ENCODE measurements at regions not wholly inside any gene's neighbourhood (a gene's known extent, or its start where the extent isn't known, plus 50 kb on each side); places are given as distances from the start of the nearest gene placed in this dataset.
"Not testable (repeated sequence)": the region's sequence is repeated elsewhere in the genome, so short reads cannot be mapped to it uniquely, and the experiment has no call there.

DNA sequence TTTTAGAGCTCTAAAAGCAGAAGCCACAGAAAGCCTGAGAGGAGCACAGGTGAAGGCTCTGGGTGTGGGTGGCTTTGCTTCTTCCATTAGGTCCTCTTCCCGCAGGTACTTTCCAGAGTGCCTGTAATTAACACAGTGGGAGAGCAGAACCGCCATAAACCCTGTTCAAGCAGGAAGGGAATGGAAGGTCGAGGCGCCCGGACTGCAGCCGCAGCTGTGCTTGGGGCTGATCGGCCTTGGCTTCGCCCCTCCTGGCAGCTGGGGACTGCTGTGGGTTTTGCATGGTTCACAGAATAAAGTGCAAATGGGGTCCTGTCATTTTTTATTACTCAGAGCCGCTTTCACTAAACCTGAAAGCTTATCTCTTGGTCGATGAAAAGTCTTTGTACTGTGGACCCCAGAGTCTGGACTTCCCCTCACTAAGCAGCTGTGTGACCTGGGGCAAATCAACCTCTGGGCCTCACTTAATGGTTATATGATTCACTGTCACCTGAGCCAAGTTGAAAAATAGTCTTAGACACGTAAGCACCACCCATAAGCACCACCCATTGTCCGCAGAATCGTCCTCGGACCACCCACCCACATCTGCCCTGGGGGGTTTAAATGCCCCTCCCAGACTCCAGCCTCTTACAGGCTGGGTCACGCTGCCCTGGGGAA, 100.9 kb downstream of the XRCC2 start:
- Histone ChIP-seq H2AFZ (ENCODE audit: low read length) (no peak overlapping the region), H3K4me1 (ENCODE audit: low read length) (no peaks in the 10 kb centered on the region), H3K4me2 (ENCODE audit: low read depth, low read length, poor library complexity, severe bottlenecking) (no peak overlapping the region), H4K20me1 (ENCODE audit: insufficient read depth, low read depth, low read length) (no peaks in the 10 kb centered on the region), H3K27ac (ENCODE audit: low read length) (no peak overlapping the region), H3K4me3 (ENCODE audit: low read length) (no peak overlapping the region), H3K36me3 (ENCODE audit: insufficient read depth, low read length) (no peaks in the 10 kb centered on the region), H3K79me2 (ENCODE audit: low read length) (no peaks in the 10 kb centered on the region), H3K9me2 (replicated peaks; ENCODE audit: insufficient read depth, low read length) (no peaks in the 10 kb centered on the region), H3K9ac (ENCODE audit: low read length) (no peak overlapping the region), H3K27me3 (ENCODE audit: low read length) (no peaks in the 10 kb centered on the region), H3K9me3 (ENCODE audit: low read length) (no peaks in the 10 kb centered on the region)
- no peak for DNase-seq

GRCh38 chr7:152573186-152573585, 102.8 kb downstream of the XRCC2 start:
- H3K4me2 ChIP-seq (ENCODE audit: low read depth, low read length, poor library complexity, severe bottlenecking); H3K4me1 ChIP-seq (ENCODE audit: low read length); H3K27me3 ChIP-seq (ENCODE audit: low read length); H3K36me3 ChIP-seq (ENCODE audit: insufficient read depth, low read length); H3K9me2 ChIP-seq (replicated peaks; ENCODE audit: insufficient read depth, low read length); H2AFZ ChIP-seq (ENCODE audit: low read length); H3K9ac ChIP-seq (ENCODE audit: low read length); H3K79me2 ChIP-seq (ENCODE audit: low read length); H3K4me3 ChIP-seq (ENCODE audit: low read length); H3K27ac ChIP-seq (ENCODE audit: low read length); H3K9me3 ChIP-seq (ENCODE audit: low read length); DNase-seq; H4K20me1 ChIP-seq (ENCODE audit: insufficient read depth, low read depth, low read length): not testable (repeated sequence)

DNA sequence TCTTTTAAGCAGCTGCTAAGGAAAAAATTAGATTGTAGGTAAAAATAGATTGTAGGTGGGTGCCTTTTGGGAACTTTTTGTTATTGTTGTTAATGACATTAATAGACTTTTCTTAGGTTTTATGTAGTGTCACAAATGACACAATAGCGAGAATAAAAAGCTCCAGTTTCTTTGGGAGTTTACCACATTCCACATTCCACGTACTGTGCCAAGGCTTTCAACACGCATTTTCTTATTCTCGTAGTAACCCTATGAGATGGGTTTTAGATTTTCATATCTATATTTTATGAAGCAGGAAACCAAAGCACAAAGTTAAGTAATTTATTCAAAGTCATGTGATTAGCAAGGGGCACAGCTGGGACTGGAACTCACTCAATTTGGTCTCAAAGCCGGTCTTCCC, 103.8 kb downstream of the XRCC2 start:
- no peaks in the 10 kb centered on the region for H3K79me2 ChIP-seq (ENCODE audit: low read length)
- H3K27me3 ChIP-seq (ENCODE audit: low read length) = no peaks in the 10 kb centered on the region
- H3K36me3 ChIP-seq (ENCODE audit: insufficient read depth, low read length) = no peaks in the 10 kb centered on the region
- no peak overlapping the region for H2AFZ ChIP-seq (ENCODE audit: low read length)
- H3K4me1 ChIP-seq (ENCODE audit: low read length) = no peaks in the 10 kb centered on the region
- H3K4me2 ChIP-seq (ENCODE audit: low read depth, low read length, poor library complexity, severe bottlenecking) = no peak overlapping the region
- H3K9ac ChIP-seq (ENCODE audit: low read length) = no peak overlapping the region
- H3K27ac ChIP-seq (ENCODE audit: low read length) = no peak overlapping the region
- no peak overlapping the region for H3K4me3 ChIP-seq (ENCODE audit: low read length)
- no peaks in the 10 kb centered on the region for H3K9me3 ChIP-seq (ENCODE audit: low read length)
- H4K20me1 ChIP-seq (ENCODE audit: insufficient read depth, low read depth, low read length) = no peaks in the 10 kb centered on the region
- DNase-seq = no peak
- H3K9me2 ChIP-seq (replicated peaks; ENCODE audit: insufficient read depth, low read length) = no peaks in the 10 kb centered on the region

DNA sequence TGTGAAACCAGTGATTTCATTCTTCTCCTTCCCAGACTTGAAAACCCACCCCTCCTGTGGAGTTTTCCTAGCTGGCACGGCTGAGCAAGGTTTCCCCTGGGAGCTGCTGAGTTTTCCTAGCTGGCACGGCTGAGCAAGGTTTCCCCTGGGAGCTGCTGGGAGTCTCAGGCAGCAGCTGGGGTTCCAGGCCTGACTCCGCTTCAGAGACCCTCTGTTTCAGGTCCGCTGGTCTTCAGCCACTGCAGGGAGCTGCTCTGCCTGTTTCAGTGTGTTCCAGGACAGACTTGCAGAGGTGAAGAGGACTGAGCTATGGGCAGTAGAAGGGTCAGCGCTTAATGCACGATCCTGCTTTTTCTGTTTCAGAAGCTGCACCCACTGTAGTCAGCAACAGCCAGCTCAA, 104.9 kb downstream of the XRCC2 start:
- no peaks in the 10 kb centered on the region for H3K79me2 ChIP-seq (ENCODE audit: low read length)
- no peak overlapping the region for H3K27ac ChIP-seq (ENCODE audit: low read length)
- no peak for DNase-seq
- no peak overlapping the region for H2AFZ ChIP-seq (ENCODE audit: low read length)
- no peak overlapping the region for H3K4me3 ChIP-seq (ENCODE audit: low read length)
- no peaks in the 10 kb centered on the region for H3K9me3 ChIP-seq (ENCODE audit: low read length)
- no peak overlapping the region for H3K9ac ChIP-seq (ENCODE audit: low read length)
- no peaks in the 10 kb centered on the region for H3K4me1 ChIP-seq (ENCODE audit: low read length)
- H3K4me2 ChIP-seq (ENCODE audit: low read depth, low read length, poor library complexity, severe bottlenecking) = no peak overlapping the region
- H3K27me3 ChIP-seq (ENCODE audit: low read length) = no peaks in the 10 kb centered on the region
- no peaks in the 10 kb centered on the region for H4K20me1 ChIP-seq (ENCODE audit: insufficient read depth, low read depth, low read length)
- no peaks in the 10 kb centered on the region for H3K9me2 ChIP-seq (replicated peaks; ENCODE audit: insufficient read depth, low read length)
- H3K36me3 ChIP-seq (ENCODE audit: insufficient read depth, low read length) = no peaks in the 10 kb centered on the region

- Histone ChIP-seq H3K4me2 (ENCODE audit: low read depth, low read length, poor library complexity, severe bottlenecking) (no peak overlapping the region), H4K20me1 (ENCODE audit: insufficient read depth, low read depth, low read length) (no peaks in the 10 kb centered on the region), H3K9me3 (ENCODE audit: low read length) (no peaks in the 10 kb centered on the region), H3K4me1 (ENCODE audit: low read length) (no peaks in the 10 kb centered on the region), H3K27ac (ENCODE audit: low read length) (no peak overlapping the region), H3K9ac (ENCODE audit: low read length) (no peak overlapping the region), H3K4me3 (ENCODE audit: low read length) (no peak overlapping the region), H2AFZ (ENCODE audit: low read length) (no peak overlapping the region), H3K9me2 (replicated peaks; ENCODE audit: insufficient read depth, low read length) (no peaks in the 10 kb centered on the region), H3K79me2 (ENCODE audit: low read length) (no peaks in the 10 kb centered on the region), H3K36me3 (ENCODE audit: insufficient read depth, low read length) (no peaks in the 10 kb centered on the region), H3K27me3 (ENCODE audit: low read length) (no peaks in the 10 kb centered on the region)
- no peak for DNase-seq
Observed at GRCh38 chr7:152568972-152569371, 107.0 kb downstream of the XRCC2 start.

DNA sequence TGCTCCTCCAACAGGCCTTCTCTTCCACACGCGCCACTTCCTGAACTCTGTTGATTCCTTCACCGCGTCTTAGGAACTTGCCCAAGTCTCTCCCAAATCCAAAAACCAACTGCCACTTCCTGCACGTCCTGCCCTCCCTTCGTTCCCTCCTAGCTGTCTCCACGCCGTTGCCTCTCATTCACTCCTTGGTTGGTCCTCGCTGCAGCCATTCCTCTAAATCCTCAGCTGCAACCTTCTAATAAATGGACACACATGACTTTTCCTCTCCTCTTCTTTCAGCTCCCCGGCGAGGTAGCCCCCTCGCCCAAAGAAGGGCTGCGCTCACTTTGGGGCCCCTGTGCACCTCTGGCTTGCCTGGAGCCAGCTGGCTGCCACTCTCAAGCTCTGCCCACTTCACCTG, 110.2 kb downstream of the XRCC2 start:
- H3K4me1 ChIP-seq (ENCODE audit: low read length) = no peaks in the 10 kb centered on the region

DNA sequence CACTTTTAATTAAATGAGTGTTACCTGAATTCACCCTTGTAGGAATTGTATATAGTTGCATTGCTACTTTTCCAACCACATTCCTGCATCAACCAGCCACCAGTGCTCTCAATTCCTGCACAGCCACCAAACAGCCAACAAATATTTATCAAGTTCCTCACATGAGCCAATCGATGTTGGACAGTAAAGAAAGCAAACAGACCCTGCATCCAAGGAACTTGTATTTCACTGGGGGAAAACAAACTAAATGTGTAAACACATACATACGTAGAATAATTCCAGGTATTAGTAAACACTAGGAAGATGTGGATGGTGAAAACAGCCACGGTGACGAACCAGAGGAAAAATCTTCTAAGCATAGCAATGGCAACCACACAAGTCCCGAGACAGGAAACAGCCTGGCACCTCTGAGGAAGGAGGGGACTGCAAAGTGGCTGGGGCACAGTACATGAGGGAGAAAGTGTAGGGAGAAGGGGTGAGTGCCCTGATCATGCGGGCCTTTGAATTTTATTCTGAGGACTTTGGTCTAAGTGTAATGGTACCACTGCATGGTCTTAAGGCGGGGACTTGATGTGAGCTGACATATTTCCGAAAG, 111.2 kb downstream of the XRCC2 start:
- Histone ChIP-seq H3K4me2 (ENCODE audit: low read depth, low read length, poor library complexity, severe bottlenecking) (no peak overlapping the region), H3K36me3 (ENCODE audit: insufficient read depth, low read length) (no peaks in the 10 kb centered on the region), H3K4me1 (ENCODE audit: low read length) (no peaks in the 10 kb centered on the region), H3K79me2 (ENCODE audit: low read length) (no peaks in the 10 kb centered on the region), H3K27ac (ENCODE audit: low read length) (no peak overlapping the region), H3K9me3 (ENCODE audit: low read length) (no peaks in the 10 kb centered on the region), H3K27me3 (ENCODE audit: low read length) (no peaks in the 10 kb centered on the region), H4K20me1 (ENCODE audit: insufficient read depth, low read depth, low read length) (no peaks in the 10 kb centered on the region), H3K4me3 (ENCODE audit: low read length) (no peak overlapping the region), H3K9ac (ENCODE audit: low read length) (no peak overlapping the region), H2AFZ (ENCODE audit: low read length) (no peak overlapping the region), H3K9me2 (replicated peaks; ENCODE audit: insufficient read depth, low read length) (no peaks in the 10 kb centered on the region)
- no peak for DNase-seq

More for the DNA sequence above, 110.2 kb downstream of the XRCC2 start:
- H3K4me3 ChIP-seq (ENCODE audit: low read length) = no peak overlapping the region
- H3K79me2 ChIP-seq (ENCODE audit: low read length) = no peaks in the 10 kb centered on the region
- no peak for DNase-seq
- no peaks in the 10 kb centered on the region for H3K27me3 ChIP-seq (ENCODE audit: low read length)
- no peaks in the 10 kb centered on the region for H3K36me3 ChIP-seq (ENCODE audit: insufficient read depth, low read length)
- H3K9me2 ChIP-seq (replicated peaks; ENCODE audit: insufficient read depth, low read length) = no peaks in the 10 kb centered on the region
- H3K9ac ChIP-seq (ENCODE audit: low read length) = no peak overlapping the region
- no peaks in the 10 kb centered on the region for H3K9me3 ChIP-seq (ENCODE audit: low read length)
- no peak overlapping the region for H3K4me2 ChIP-seq (ENCODE audit: low read depth, low read length, poor library complexity, severe bottlenecking)
- no peak overlapping the region for H2AFZ ChIP-seq (ENCODE audit: low read length)
- H3K27ac ChIP-seq (ENCODE audit: low read length) = no peak overlapping the region
- H4K20me1 ChIP-seq (ENCODE audit: insufficient read depth, low read depth, low read length) = no peaks in the 10 kb centered on the region

DNA sequence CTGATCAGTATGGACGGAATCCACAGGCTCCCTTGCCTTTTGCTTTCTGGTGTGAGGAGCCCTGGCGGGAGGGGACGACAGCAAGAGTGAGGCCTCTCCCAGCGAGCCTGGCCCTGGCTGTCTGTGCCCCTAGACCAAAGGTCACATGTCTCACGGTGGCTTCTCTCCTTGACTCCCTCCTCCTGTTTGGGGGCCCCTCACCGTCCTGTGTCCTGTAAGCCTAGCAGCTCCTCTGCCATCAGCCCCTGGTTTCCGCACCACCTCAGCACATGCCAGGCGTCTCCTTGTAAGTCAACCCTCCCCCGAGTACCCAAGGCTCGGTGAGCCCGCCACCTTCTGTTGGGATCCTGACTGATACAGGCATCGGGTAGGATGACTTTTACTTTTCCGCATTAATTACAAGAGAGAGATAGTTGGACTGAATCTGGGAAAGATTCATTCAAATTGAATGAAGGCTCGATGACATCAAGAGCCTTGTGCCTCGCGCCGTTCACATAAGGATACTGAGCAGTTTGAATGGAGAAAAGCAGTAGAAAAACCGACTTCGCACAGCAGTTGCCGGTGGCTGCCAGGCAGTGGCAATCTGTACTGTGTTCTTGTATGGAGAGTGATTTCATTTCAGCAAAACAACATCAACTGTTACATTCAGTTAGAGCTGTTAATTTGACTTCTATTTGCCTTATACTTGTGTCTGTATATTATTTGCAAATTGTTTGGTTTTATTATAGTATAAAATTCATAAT, 119.8 kb downstream of the XRCC2 start:
- H3K79me2 ChIP-seq (ENCODE audit: low read length) = no peaks in the 10 kb centered on the region
- H4K20me1 ChIP-seq (ENCODE audit: insufficient read depth, low read depth, low read length) = no peaks in the 10 kb centered on the region
- no peak overlapping the region for H3K4me2 ChIP-seq (ENCODE audit: low read depth, low read length, poor library complexity, severe bottlenecking)
- H3K4me1 ChIP-seq (ENCODE audit: low read length) = no peaks in the 10 kb centered on the region
- no peaks in the 10 kb centered on the region for H3K36me3 ChIP-seq (ENCODE audit: insufficient read depth, low read length)
- H2AFZ ChIP-seq (ENCODE audit: low read length) = no peak overlapping the region
- no peak overlapping the region for H3K9ac ChIP-seq (ENCODE audit: low read length)
- no peaks in the 10 kb centered on the region for H3K9me2 ChIP-seq (replicated peaks; ENCODE audit: insufficient read depth, low read length)
- no peak overlapping the region for H3K4me3 ChIP-seq (ENCODE audit: low read length)
- DNase-seq = no peak
- no peaks in the 10 kb centered on the region for H3K27me3 ChIP-seq (ENCODE audit: low read length)
- H3K27ac ChIP-seq (ENCODE audit: low read length) = no peak overlapping the region
- no peaks in the 10 kb centered on the region for H3K9me3 ChIP-seq (ENCODE audit: low read length)

All from Karpas-422 (cell line).